Parathyroid adenoma (tissue), 2 donors: ENCODE measurements at regions not wholly inside any gene's neighbourhood (a gene's known extent, or its start where the extent isn't known, plus 50 kb on each side); places are given as distances from the start of the nearest gene placed in this dataset.

Experiments used
- H2AFZ ChIP-seq: fragments of 300-600 bp; sonication (generic); one replicate; pipeline ENCODE4 v1.7.0; 2017; ENCODE audit warnings: antibody characterized with exemption, mild to moderate bottlenecking
- H3K27ac ChIP-seq: fragments of 300-600 bp; sonication (generic); one replicate; pipeline ENCODE4 v1.7.0; 2017
- H3K27me3 ChIP-seq: fragments of 300-600 bp; sonication (generic); one replicate; pipeline ENCODE4 v1.7.0; 2017; ENCODE audit warnings: low read length; ENCODE audit not compliant: control insufficient read depth, insufficient read depth
- H3K36me3 ChIP-seq: fragments of 300-600 bp; sonication (generic); one replicate; pipeline ENCODE4 v1.7.0; 2017; ENCODE audit warnings: low read length; ENCODE audit not compliant: control insufficient read depth, insufficient read depth
- H3K4me1 ChIP-seq: fragments of 300-600 bp; sonication (generic); one replicate; pipeline ENCODE4 v1.7.0; 2017; ENCODE audit warnings: control low read depth
- H3K4me2 ChIP-seq: fragments of 300-600 bp; sonication (generic); one replicate; pipeline ENCODE4 v1.7.0; 2017; ENCODE audit warnings: low read length
- H3K4me3 ChIP-seq: fragments of 300-600 bp; sonication (generic); one replicate; pipeline ENCODE4 v1.7.0; 2017; ENCODE audit warnings: low read depth, low read length
- H3K79me2 ChIP-seq: fragments of 300-600 bp; sonication (generic); one replicate; pipeline ENCODE4 v1.7.0; 2017; ENCODE audit warnings: control low read depth
- H3K9ac ChIP-seq: fragments of 300-600 bp; sonication (generic); one replicate; pipeline ENCODE4 v1.7.0; 2017; ENCODE audit warnings: mild to moderate bottlenecking
- H3K9me3 ChIP-seq: fragments of 300-600 bp; sonication (generic); one replicate; pipeline ENCODE4 v1.7.0; 2017; ENCODE audit warnings: low read length; ENCODE audit not compliant: control insufficient read depth
- TF ChIP-seq, protein P1 (sequence below): fragments of 300-600 bp; sonication (generic); IDR thresholded peaks from one replicate; pipeline ENCODE4 v1.7.0; 2017; ENCODE audit warnings: antibody characterized with exemption, mild to moderate bottlenecking
- donor health status: primary hyperparathyroidism.

DNA sequence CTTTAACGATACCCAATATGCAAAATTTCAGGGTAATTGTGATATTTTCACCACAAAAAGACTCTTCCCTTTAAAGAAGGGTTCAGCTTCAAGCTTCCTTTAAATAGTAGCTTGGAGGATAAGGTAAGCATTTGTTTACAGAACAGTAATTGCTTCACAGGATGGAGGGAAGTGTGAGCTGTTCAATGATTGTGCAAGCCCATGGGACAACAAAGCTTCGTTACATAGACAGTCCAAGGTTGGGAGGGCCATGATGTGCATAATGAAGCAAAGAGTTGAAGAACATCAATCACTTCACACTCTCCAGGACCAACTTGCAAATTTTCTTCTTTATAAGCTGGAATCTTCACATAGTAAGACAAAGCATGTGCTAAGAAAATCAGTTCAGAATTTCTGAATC, 145.0 kb upstream of the ASIC2 start:
- no peak overlapping the region for H3K27ac ChIP-seq
- H3K4me1 ChIP-seq: no peaks in the 10 kb centered on the region
- no peak overlapping the region for H3K9ac ChIP-seq
- no peak overlapping the region for H3K4me3 ChIP-seq
- H3K4me2 ChIP-seq: no peak overlapping the region
- H2AFZ ChIP-seq: no peak overlapping the region
- TF ChIP-seq, protein P1, sequence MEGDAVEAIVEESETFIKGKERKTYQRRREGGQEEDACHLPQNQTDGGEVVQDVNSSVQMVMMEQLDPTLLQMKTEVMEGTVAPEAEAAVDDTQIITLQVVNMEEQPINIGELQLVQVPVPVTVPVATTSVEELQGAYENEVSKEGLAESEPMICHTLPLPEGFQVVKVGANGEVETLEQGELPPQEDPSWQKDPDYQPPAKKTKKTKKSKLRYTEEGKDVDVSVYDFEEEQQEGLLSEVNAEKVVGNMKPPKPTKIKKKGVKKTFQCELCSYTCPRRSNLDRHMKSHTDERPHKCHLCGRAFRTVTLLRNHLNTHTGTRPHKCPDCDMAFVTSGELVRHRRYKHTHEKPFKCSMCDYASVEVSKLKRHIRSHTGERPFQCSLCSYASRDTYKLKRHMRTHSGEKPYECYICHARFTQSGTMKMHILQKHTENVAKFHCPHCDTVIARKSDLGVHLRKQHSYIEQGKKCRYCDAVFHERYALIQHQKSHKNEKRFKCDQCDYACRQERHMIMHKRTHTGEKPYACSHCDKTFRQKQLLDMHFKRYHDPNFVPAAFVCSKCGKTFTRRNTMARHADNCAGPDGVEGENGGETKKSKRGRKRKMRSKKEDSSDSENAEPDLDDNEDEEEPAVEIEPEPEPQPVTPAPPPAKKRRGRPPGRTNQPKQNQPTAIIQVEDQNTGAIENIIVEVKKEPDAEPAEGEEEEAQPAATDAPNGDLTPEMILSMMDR: no peak
- H3K9me3 ChIP-seq: no peaks in the 10 kb centered on the region
- no peaks in the 10 kb centered on the region for H3K36me3 ChIP-seq
- H3K79me2 ChIP-seq: no peaks in the 10 kb centered on the region
- no peaks in the 10 kb centered on the region for H3K27me3 ChIP-seq

DNA sequence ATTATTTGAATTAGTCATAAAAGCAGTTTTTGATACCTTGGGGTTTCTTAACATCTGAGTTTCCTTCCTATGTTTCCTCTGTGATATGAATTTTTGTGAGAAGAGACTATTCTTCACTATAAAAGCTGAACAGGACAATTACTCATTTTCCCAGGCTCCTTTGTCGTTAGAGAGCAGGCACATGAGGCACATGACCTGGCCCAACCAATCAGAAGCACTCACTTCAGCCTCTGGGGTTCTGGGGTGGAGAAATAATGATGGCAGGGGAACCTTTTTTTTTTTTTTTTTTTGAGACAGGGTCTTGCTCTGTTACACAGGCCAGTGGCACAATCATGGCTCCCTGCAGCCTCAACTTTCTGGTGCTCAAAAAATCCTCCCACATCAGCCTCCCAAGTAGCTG, 145.5 kb upstream of the ASIC2 start:
- H2AFZ ChIP-seq: no peak overlapping the region
- H3K9me3 ChIP-seq: no peaks in the 10 kb centered on the region
- H3K36me3 ChIP-seq: no peaks in the 10 kb centered on the region
- no peak overlapping the region for H3K4me2 ChIP-seq
- H3K4me3 ChIP-seq: no peak overlapping the region
- no peaks in the 10 kb centered on the region for H3K79me2 ChIP-seq
- TF ChIP-seq, protein P1: no peak
- no peaks in the 10 kb centered on the region for H3K27me3 ChIP-seq
- no peak overlapping the region for H3K27ac ChIP-seq
- H3K4me1 ChIP-seq: no peaks in the 10 kb centered on the region
- no peak overlapping the region for H3K9ac ChIP-seq

DNA sequence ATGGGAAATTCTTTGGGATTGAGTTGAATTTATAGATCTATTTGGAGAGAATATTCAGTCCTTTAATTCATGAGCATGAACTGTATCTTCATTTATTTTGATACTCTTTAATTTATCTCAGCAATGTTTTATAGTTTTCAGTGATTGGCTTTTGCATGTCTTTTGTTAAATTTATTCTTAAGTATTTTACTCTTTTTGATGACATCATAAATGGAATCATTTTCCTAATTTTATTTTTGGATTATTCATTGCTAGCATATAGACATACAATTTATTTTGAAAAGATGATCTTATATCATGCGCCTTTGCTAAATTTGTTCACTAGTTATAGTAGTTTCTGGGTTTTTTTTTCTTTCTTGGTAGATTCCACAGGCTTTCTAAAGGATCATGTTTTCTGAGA, 149.2 kb upstream of the ASIC2 start:
- TF ChIP-seq, protein P1: no peak
- H3K4me3 ChIP-seq: no peak overlapping the region
- H3K79me2 ChIP-seq: no peaks in the 10 kb centered on the region
- no peak overlapping the region for H3K4me2 ChIP-seq
- H3K9me3 ChIP-seq: no peaks in the 10 kb centered on the region
- no peak overlapping the region for H3K27ac ChIP-seq
- no peak overlapping the region for H3K9ac ChIP-seq
- H3K36me3 ChIP-seq: no peaks in the 10 kb centered on the region
- no peaks in the 10 kb centered on the region for H3K4me1 ChIP-seq
- no peaks in the 10 kb centered on the region for H3K27me3 ChIP-seq
- no peak overlapping the region for H2AFZ ChIP-seq

DNA sequence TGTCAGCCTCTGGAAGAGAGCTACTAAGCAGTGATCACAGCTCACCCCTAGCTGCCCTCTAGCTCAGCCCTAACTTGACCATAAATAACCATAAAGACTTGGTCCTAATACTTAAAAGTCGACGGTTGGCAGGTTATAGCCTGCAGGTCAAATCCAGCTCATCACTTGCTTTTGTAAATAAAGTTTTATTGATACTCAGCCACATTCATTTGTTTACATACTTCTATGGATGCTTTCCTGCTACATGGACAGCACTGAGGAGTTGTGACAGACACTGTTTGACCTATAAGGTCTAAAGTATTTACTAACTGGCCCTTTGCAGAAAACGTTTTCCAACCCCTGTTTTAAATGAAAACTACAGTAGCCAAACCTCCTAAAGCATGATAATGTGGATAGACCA, 151.6 kb upstream of the ASIC2 start:
- Histone ChIP-seq H3K4me2 (no peak overlapping the region), H3K4me1 (no peaks in the 10 kb centered on the region), H3K79me2 (no peaks in the 10 kb centered on the region), H3K36me3 (no peaks in the 10 kb centered on the region), H3K27me3 (no peaks in the 10 kb centered on the region), H3K9me3 (no peaks in the 10 kb centered on the region), H2AFZ (no peak overlapping the region), H3K27ac (no peak overlapping the region), H3K4me3 (no peak overlapping the region), H3K9ac (no peak overlapping the region)
- TF ChIP-seq, protein P1: no peak

DNA sequence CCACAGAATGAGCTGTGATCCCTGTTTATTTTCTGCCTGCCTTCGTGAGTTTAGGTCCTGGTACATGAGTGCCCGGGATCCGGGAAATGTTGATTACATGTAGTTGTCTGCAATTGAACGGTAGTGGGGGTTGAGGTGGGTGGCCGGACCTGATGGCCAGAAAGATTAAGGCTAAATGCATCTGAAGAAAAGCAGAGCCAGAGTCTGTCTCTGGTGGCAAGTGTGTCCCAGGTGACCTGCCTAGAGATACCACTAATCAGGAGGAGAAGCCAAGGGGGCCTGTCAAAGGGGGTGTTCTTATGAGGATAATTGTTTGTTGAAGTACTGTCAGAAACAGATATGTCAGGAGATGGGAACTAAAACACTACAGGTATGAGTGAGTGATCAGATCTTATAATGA, 154.0 kb upstream of the ASIC2 start:
- Histone ChIP-seq H3K4me3 (no peak overlapping the region), H3K36me3 (no peaks in the 10 kb centered on the region), H3K4me2 (no peak overlapping the region), H2AFZ (no peak overlapping the region), H3K9ac (no peak overlapping the region), H3K9me3 (no peaks in the 10 kb centered on the region), H3K27me3 (no peaks in the 10 kb centered on the region), H3K79me2 (no peaks in the 10 kb centered on the region), H3K27ac (no peak overlapping the region), H3K4me1 (no peaks in the 10 kb centered on the region)
- TF ChIP-seq, protein P1: no peak
